H1 (cell line): ENCODE measurements at regions not wholly inside any gene's neighbourhood (a gene's known extent, or its start where the extent isn't known, plus 50 kb on each side); places are given as distances from the start of the nearest gene placed in this dataset.

Source experiments
- CTCF ChIA-PET: fragments of 300-600 bp; sonication (Branson Sonifier 250); formaldehyde crosslinking; loops from one replicate; lab custom pipeline; 2021; ENCODE audit not compliant: partially characterized antibody; lab: Charles Lee
- POLR2A ChIA-PET: fragments of 300-600 bp; sonication (Branson Sonifier 250); formaldehyde crosslinking; loops from one replicate; lab custom pipeline; 2021; ENCODE audit warnings: inconsistent platforms; ENCODE audit not compliant: partially characterized antibody; lab: Charles Lee
- DNase-seq, 2 experiments: peaks; one replicate each; pipeline versions ENCODE4 v3.0.0 to v3.0.0-alpha.2; 2010 to 2022; ENCODE audit warnings: low spot score in 2 of 2, low read depth in 1 of 2, mixed read lengths in 1 of 2
- FAIRE-seq: peaks from 2 replicates; lab custom pipeline; 2011; peaks lifted over from hg19 to GRCh38; lab: Jason Lieb, UNC
- H2AFZ ChIP-seq: 2 replicates; pipeline ENCODE4 v1.8.1; 2012; ENCODE audit warnings: low read length, inconsistent platforms
- H2AK5ac ChIP-seq: 2 replicates; pipeline ENCODE4 v1.6.1; 2013; ENCODE audit warnings: low read depth, low read length
- H2BK120ac ChIP-seq: replicated peaks from 2 replicates; pipeline ENCODE3; 2013; ENCODE audit warnings: low read depth, low read length, inconsistent platforms
- H2BK12ac ChIP-seq: 2 replicates; pipeline ENCODE4 v1.6.1; 2013; ENCODE audit warnings: low read depth, low read length
- H2BK15ac ChIP-seq: 2 replicates; pipeline ENCODE4 v1.6.1; 2013; ENCODE audit warnings: low read length
- H2BK20ac ChIP-seq: 2 replicates; pipeline ENCODE4 v1.6.1; 2013; ENCODE audit warnings: low read length
- H2BK5ac ChIP-seq: 2 replicates; pipeline ENCODE4 v1.6.1; 2013; ENCODE audit warnings: low read depth, low read length
- H3K14ac ChIP-seq: 2 replicates; pipeline ENCODE4 v1.6.1; 2013; ENCODE audit warnings: inconsistent platforms; ENCODE audit not compliant: insufficient read length
- H3K18ac ChIP-seq: 2 replicates; pipeline ENCODE4 v1.6.1; 2013; ENCODE audit warnings: low read length; ENCODE audit errors: extremely low read depth
- H3K23ac ChIP-seq: 2 replicates; pipeline ENCODE4 v1.6.1; 2013; ENCODE audit warnings: inconsistent platforms; ENCODE audit not compliant: insufficient read length
- H3K23me2 ChIP-seq: 2 replicates; pipeline ENCODE4 v1.6.1; 2013; ENCODE audit warnings: low read depth, low read length
- H3K27ac ChIP-seq: 2 replicates; pipeline ENCODE4 v1.6.1; 2011; ENCODE audit warnings: low read depth, low read length, inconsistent platforms
- H3K27me3 ChIP-seq, 4 experiments: replicated peaks in 1 of 4; 1 replicate in 1 of 4; 2 replicates in 3 of 4; pipeline versions ENCODE4 v1.6.1 to v1.8.1; 2011 to 2013; ENCODE audit warnings: low read length in 3 of 4, mild to moderate bottlenecking in 3 of 4, inconsistent platforms in 2 of 4, mixed read lengths in 2 of 4, moderate library complexity in 1 of 4; ENCODE audit not compliant: control insufficient read depth in 3 of 4, insufficient read depth in 3 of 4; ENCODE audit errors: extremely low read depth in 1 of 4
- H3K36me3 ChIP-seq, 4 experiments: 2 replicates each; pipeline versions ENCODE4 v1.6.1 to v1.8.1; 2011 to 2013; ENCODE audit warnings: mild to moderate bottlenecking in 4 of 4, low read length in 3 of 4, moderate library complexity in 2 of 4, control low read depth in 1 of 4, inconsistent platforms in 1 of 4; ENCODE audit not compliant: insufficient read depth in 4 of 4, control insufficient read depth in 2 of 4
- H3K4ac ChIP-seq: replicated peaks from 2 replicates; pipeline ENCODE3; 2013; ENCODE audit warnings: low read length, low read depth, mixed read lengths, inconsistent platforms; ENCODE audit not compliant: insufficient read length
- H3K4me1 ChIP-seq, 4 experiments: replicated peaks in 1 of 4; 1 replicate in 1 of 4; 2 replicates in 3 of 4; pipeline versions ENCODE4 v1.6.1 to v1.8.1; 2011 to 2013; ENCODE audit warnings: low read length in 3 of 4, inconsistent platforms in 2 of 4, mixed read lengths in 1 of 4; ENCODE audit not compliant: insufficient read depth in 4 of 4, control insufficient read depth in 3 of 4
- H3K4me2 ChIP-seq, 2 experiments: 2 replicates each; pipeline versions ENCODE4 v1.6.1 to v1.8.1; 2011 to 2013; ENCODE audit warnings: low read depth in 2 of 2, low read length in 2 of 2, control low read depth in 1 of 2, inconsistent platforms in 1 of 2, mild to moderate bottlenecking in 1 of 2; ENCODE audit not compliant: insufficient read depth in 1 of 2
- H3K4me3 ChIP-seq, 4 experiments: fragments of 200-600, 300-600 bp in 1 of 4; sonication (generic), shearing (Covaris generic), sonication (Bioruptor Twin) in 1 of 4; 2 replicates each; pipeline versions ENCODE4 v1.5.1 to v1.8.1; 2011 to 2016; ENCODE audit warnings: low read length in 4 of 4, low read depth in 3 of 4, control low read depth in 2 of 4, inconsistent platforms in 2 of 4, mild to moderate bottlenecking in 2 of 4, mixed read lengths in 1 of 4, moderate library complexity in 1 of 4; ENCODE audit not compliant: insufficient read depth in 2 of 4; ENCODE audit errors: extremely low read depth in 1 of 4
- H3K56ac ChIP-seq: replicated peaks from 2 replicates; pipeline ENCODE3; 2013; ENCODE audit warnings: low read depth, mild to moderate bottlenecking, mixed read lengths, low read length, inconsistent platforms; ENCODE audit not compliant: insufficient read length
- H3K79me1 ChIP-seq: 2 replicates; pipeline ENCODE4 v1.6.1; 2013; ENCODE audit warnings: low read depth, low read length, control low read depth
- H3K79me2 ChIP-seq, 2 experiments: 2 replicates each; pipeline versions ENCODE4 v1.6.1 to v1.8.1; 2012 to 2013; ENCODE audit warnings: low read length in 2 of 2, mild to moderate bottlenecking in 2 of 2, inconsistent platforms in 1 of 2; ENCODE audit not compliant: insufficient read depth in 2 of 2, control insufficient read depth in 1 of 2
- H3K9ac ChIP-seq, 4 experiments: replicated peaks in 1 of 4; 1 replicate in 1 of 4; 2 replicates in 3 of 4; pipeline versions ENCODE4 v1.6.1 to v1.8.1; 2011 to 2013; ENCODE audit warnings: low read depth in 3 of 4, low read length in 3 of 4, control low read depth in 2 of 4, mild to moderate bottlenecking in 2 of 4, moderate library complexity in 2 of 4, inconsistent platforms in 1 of 4; ENCODE audit errors: extremely low read depth in 1 of 4
- H3K9me3 ChIP-seq, 2 experiments: 2 replicates each; pipeline versions ENCODE4 v1.6.1 to v1.8.1; 2012 to 2013; ENCODE audit warnings: mild to moderate bottlenecking in 2 of 2, moderate library complexity in 2 of 2, control low read depth in 1 of 2, inconsistent platforms in 1 of 2, low read depth in 1 of 2, low read length in 1 of 2, mixed read lengths in 1 of 2; ENCODE audit not compliant: insufficient read depth in 2 of 2
- H4K20me1 ChIP-seq, 2 experiments: replicated peaks in 1 of 2; 2 replicates each; pipeline versions ENCODE3 to v1.8.1; 2011 to 2013; ENCODE audit warnings: inconsistent platforms in 2 of 2, low read length in 2 of 2, mild to moderate bottlenecking in 1 of 2; ENCODE audit not compliant: insufficient read depth in 2 of 2, control insufficient read depth in 1 of 2
- H4K5ac ChIP-seq: 2 replicates; pipeline ENCODE4 v1.6.1; 2013; ENCODE audit warnings: low read length, low read depth, mixed read lengths, inconsistent platforms; ENCODE audit not compliant: insufficient read length
- H4K8ac ChIP-seq: 2 replicates; pipeline ENCODE4 v1.8.0; 2013; ENCODE audit warnings: mild to moderate bottlenecking, moderate library complexity, low read length, inconsistent platforms; ENCODE audit not compliant: insufficient read depth; ENCODE audit errors: extremely low read depth
- H4K91ac ChIP-seq: replicated peaks from 2 replicates; pipeline ENCODE3; 2013; ENCODE audit warnings: low read length, mixed read lengths, inconsistent platforms; ENCODE audit not compliant: insufficient read length
- ATF2 ChIP-seq: IDR thresholded peaks from 2 replicates; pipeline ENCODE4 v1.6.1; 2012; ENCODE audit warnings: low read length, inconsistent platforms
- ATF3 ChIP-seq: IDR thresholded peaks from 2 replicates; pipeline ENCODE4 v1.6.1; 2011; ENCODE audit warnings: low read depth, mild to moderate bottlenecking, low read length; ENCODE audit not compliant: insufficient read depth
- BRCA1 ChIP-seq: IDR thresholded peaks from 2 replicates; pipeline ENCODE4 v1.6.1; 2012; ENCODE audit warnings: low read depth, low read length, improper control_type of control experiment
- GTF2F1 ChIP-seq: IDR thresholded peaks from 2 replicates; pipeline ENCODE4 v1.6.1; 2012; ENCODE audit warnings: low read depth, low read length, improper control_type of control experiment, borderline replicate concordance
- KDM4A ChIP-seq: IDR thresholded peaks from one replicate; pipeline ENCODE4 v1.7.1; 2012; ENCODE audit warnings: low read depth, mild to moderate bottlenecking, moderate library complexity, low read length, inconsistent platforms; ENCODE audit not compliant: severe bottlenecking
- MAX ChIP-seq: IDR thresholded peaks from 2 replicates; pipeline ENCODE4 v1.6.1; 2012; ENCODE audit warnings: inconsistent platforms
- SP4 ChIP-seq: IDR thresholded peaks from 2 replicates; pipeline ENCODE4 v1.6.1; 2012; ENCODE audit warnings: low read length, inconsistent platforms
- TAF7 ChIP-seq: optimal IDR thresholded peaks from 2 replicates; pipeline ENCODE3; 2011; ENCODE audit warnings: low read depth, mild to moderate bottlenecking, inconsistent platforms, low read length, moderate library complexity, borderline replicate concordance
- TEAD4 ChIP-seq: IDR thresholded peaks from 2 replicates; pipeline ENCODE4 v1.6.1; 2012; ENCODE audit warnings: low read depth, low read length, inconsistent platforms, mixed read lengths
- USF2 ChIP-seq: IDR thresholded peaks from 2 replicates; pipeline ENCODE4 v1.6.1; 2011; ENCODE audit warnings: low read length, improper control_type of control experiment
- WGBS, 2 experiments: shearing (Covaris generic) in 1 of 2; methylation state at CpG; one replicate each; pipeline versions ENCODE4 v1.1.6 to v1.1.7; 2013 to 2015; ENCODE audit warnings: low lambda C conversion rate in 2 of 2, mixed read lengths in 2 of 2, inconsistent platforms in 1 of 2, low coverage in 1 of 2, missing lambda C conversion rate in 1 of 2; ENCODE audit not compliant: insufficient replicate concordance in 2 of 2, insufficient coverage in 1 of 2, insufficient read length in 1 of 2; ENCODE audit errors: extremely low coverage in 1 of 2, missing lambda C conversion rate in 1 of 2; 5-methylcytosine and 5-hydroxymethylcytosine counted together

- H3K27me3 ChIP-seq: no peaks in the 10 kb centered on the region
- no peaks in the 10 kb centered on the region for H4K20me1 ChIP-seq
- no peak overlapping the region for H4K5ac ChIP-seq
- H3K23ac ChIP-seq: no peak overlapping the region
- H3K18ac ChIP-seq: no peak overlapping the region
- no peak overlapping the region for H3K56ac ChIP-seq
- H3K23me2 ChIP-seq: no peaks in the 10 kb centered on the region
- DNase-seq (no peak), FAIRE-seq (no peak)
- H3K79me2 ChIP-seq: no peaks in the 10 kb centered on the region
- H3K4me3 ChIP-seq: no peak overlapping the region
- CTCF ChIA-PET: no interaction called here
- 88% methylated on average over 1 of the region's 1 CpG; no CpG with 5 or more reads in 1 of the 2 experiments for WGBS, 2 experiments
- H3K9ac ChIP-seq: no peak overlapping the region
- no peak overlapping the region for H2BK12ac ChIP-seq
- H2BK5ac ChIP-seq: no peak overlapping the region
- no peak overlapping the region for H3K4ac ChIP-seq
- H2BK120ac ChIP-seq: no peak overlapping the region
- no peaks in the 10 kb centered on the region for H3K4me1 ChIP-seq
- no peak overlapping the region for H2BK15ac ChIP-seq
- no peak overlapping the region for H3K27ac ChIP-seq
- no peaks in the 10 kb centered on the region; a peak in 1 of 8 replicates for H3K36me3 ChIP-seq
- H4K8ac ChIP-seq: no peak overlapping the region
- POLR2A ChIA-PET: interaction anchor here (1.0 kb wide), 1 partner anchor 54 kb away, joined by 5 read pairs; no protein-coding TSS in a partner anchor
- peaks cover 12 to 13% of the 10 kb centered on the region in 2 experiments for H3K9me3 ChIP-seq
- H4K91ac ChIP-seq: no peak overlapping the region
- no peak overlapping the region for H2BK20ac ChIP-seq
- H3K79me1 ChIP-seq: no peaks in the 10 kb centered on the region
- no peak overlapping the region for H2AFZ ChIP-seq
- no peak overlapping the region for H2AK5ac ChIP-seq
- H3K14ac ChIP-seq: no peak overlapping the region
- H3K4me2 ChIP-seq: no peak overlapping the region
- TF ChIP-seq ATF3 (no peak), GTF2F1 (no peak), SP4 (no peak), KDM4A (no peak), ATF2 (no peak), USF2 (no peak), MAX (no peak), BRCA1 (no peak), TEAD4 (no peak), TAF7 (no peak)
Measured at GRCh38 chr7:22921386-22922086, 92.4 kb downstream of the HYCC1 start.
